ENCODE measurements at regions not wholly inside any gene's neighbourhood (a gene's known extent, or its start where the extent isn't known, plus 50 kb on each side); places are given as distances from the start of the nearest gene placed in this dataset.

DNA sequence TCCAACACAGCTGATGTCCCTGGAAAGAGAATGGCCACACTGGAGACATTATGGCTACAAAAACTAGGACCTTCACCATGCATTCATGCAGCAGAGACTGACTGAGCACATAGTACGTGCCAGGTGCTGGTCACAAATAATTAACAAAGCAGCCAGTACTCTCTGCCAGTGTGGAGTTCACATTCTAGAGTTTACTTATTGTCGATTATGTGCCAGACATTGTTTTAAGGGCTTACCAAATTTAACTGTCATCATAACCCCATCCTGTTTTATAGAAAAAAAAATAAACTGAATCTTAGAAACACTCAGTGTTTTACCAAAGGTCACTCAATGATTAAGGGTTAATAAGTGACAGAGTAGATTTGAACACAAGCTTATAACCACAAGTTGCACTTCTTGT, 143.3 kb downstream of the RRAGC start:
- DNase-seq, result no peak

DNA sequence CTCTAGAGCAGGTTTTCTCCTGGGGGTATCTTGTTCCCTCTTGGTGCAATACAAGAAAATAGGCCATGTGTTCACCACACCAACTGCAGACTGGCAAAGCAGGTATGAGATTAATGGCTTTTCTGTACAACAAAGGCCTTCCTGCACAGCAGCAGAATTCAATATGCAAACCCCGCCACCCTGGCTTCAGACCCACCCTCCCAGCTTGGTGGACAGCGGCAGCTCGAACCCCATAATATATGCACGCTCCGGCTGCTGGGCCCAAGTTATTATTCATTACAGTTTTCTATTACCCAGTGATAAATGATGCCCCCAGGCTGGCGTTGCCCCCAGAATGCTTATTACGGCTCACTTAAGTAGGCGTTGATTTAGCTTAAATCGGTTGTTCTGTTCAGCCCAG, 144.2 kb downstream of the RRAGC start:
- DNase-seq, result no peak

DNA sequence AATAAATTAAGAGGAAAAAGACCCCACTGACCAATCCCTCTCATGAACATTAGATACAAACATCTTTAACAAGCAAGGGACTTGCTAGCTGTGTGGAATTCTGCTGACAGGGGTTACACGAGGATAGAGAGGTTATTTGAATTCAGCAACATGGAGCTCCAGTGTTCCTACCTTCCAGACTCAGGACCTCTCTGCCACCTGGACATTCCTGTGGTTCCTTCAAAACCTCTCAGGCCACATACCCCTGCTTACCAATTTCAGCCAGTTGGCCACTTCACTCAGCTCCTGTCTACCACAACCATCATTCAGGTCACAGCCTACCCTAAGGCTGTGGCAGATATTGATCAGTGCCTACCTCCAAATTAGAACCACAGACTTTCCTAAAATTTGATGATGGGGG, 147.5 kb downstream of the RRAGC start:
- DNase-seq, result no peak

DNA sequence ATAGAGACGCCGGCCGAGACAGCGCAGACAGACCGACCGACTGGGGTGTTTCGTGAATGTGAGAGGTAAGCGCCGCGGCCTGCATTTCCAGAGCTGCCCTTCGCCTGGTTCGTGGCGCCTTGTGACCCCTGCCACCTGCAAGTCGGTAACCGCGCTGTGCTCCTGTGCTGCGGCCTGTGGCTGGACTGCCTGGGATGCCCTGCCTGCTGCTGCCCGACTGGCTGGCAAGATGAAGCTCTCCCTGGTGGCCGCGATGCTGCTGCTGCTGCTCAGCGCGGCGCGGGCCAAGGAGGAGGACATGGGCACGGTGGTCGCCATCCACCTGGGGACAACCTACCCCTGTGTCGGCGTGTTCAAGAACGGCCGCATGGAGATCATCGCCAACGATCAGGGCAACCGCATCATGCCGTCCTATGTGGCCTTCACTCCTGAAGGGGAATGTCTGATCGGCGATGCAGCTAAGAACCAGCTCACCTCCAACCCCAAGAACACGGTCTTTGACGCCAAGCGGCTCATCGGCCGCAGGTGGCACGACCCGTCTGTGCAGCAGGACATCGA, 150.8 kb downstream of the RRAGC start:
- DNase-seq, result no peak

DNA sequence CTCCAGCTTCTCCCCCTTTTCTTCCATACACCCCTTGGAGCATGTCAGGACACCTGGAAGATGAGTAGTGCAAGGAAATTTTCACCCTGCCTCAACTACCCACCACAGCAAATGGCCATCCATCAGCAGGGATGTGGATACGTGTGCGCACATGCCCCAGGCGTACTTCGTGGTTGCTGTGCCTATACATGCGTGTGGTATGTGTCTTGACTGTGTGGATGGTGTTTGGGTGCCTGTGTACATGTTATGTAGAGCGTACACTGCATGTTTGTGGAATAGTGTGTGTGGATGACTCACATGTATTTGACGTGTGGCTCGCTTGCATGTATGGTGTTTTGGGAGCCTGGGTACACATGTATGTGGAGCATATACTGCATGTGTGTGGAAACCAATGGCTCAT, 158.5 kb downstream of the RRAGC start:
- no peak for DNase-seq

DNA sequence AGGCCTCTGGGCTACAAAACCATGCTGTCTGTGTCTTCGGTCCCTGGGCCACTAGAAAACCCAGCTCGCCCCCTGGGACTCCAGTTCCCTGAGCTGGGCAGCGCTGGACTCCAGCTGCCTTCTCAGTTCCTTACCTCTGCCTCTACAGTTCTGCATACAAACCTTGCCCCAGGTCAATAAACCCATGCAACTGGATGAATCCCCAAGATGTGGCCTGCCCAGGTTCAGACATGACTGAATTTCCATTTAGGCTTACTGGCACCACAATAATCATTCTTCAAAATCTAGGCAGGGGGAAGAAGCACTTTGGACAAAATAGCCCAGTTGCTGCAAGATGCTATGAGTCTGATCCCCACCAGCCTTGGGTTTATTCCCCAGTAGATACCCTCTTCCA, 159.5 kb downstream of the RRAGC start:
- no peak for DNase-seq

DNA sequence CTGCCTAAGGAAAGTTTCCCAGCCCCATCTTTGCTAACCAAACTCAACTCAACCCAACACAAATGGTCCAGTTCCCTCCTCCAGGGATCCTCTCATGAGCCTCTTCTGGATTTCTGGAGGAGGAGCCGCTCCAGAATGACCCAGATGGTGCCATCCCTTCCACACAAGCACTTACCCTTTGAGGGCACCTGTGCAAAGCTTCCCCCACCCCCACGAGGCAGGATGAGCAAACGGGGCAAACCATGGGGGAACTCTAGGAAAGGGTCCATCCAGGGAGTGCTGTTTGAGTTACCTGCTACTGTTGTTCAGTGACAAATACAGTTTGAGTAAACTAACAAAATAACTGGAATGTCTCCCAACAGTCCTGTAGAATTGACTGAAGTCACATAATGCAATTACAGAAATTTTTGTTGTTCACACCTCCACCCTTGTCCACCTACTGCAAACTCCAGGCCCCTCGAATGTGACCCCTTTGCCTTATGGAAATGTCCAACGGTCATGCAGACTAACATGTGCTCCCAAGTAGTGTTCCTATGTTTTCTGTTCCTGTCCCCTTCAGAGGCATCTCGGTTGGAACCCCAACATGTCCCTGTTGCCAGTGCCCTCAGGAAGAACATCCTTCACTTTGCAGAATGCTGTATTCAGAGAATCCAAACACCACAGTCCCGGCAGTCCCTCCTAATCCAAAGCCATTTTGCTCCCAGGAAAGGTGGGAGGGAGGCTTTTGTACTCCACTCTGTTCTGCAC, 160.1 kb downstream of the RRAGC start:
- no peak for DNase-seq

DNA sequence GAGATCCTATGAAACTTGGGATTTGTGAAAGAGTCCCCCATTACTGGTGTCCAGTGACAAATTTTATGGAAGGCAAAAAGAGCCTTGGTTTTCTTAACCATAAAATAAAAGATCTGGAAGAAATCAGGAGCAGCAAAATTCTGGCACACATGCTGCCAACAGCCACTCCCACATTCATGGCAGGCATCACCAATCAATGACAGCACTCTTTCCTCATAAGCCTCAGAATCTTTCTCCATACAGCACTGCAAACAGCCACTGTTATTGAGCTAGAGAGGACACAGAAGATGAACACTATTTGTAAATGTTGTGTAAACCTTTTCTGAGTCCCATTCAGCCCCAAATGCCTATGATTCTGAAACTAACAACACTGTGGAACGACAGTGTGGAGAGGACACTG, 162.2 kb downstream of the RRAGC start:
- no peak for DNase-seq

DNA sequence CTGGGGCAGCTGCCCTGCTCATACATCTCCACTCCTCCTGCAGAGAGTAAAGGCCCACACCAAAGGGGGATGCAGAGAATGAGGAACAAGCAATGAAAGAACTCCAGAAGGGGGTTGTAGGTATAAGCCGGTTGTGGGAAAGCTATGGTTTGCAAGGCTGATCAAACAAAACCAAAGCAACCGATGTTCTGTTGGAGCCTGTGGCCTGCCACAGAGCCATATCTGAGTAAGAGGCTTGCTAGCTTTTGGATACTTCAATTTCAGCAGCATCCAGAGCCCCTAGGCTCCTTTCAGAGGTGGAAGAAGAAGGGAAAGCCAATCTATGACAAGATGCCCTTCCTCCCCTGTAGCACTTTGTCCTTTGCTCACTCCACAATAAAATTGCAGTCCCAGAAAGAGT, 163.2 kb downstream of the RRAGC start:
- no peak for DNase-seq

DNA sequence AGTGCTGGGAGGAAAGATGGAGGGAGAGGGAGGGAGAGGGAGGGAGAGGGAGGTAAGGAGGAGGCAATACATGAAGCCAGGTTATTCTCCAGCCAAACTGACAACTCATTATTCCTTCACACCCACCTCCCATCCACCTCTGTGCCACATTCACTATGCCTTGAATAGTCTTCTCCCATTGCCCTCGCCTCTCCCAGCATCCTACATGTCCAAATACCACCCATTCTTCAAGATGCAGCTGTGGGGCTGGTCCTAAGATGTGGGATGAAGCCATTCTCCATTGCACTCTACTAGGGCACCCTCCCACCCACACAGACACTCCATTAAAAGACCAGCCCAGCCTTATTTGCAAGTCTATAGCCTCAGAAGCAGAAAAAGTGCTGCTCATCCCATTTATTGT, 165.8 kb downstream of the RRAGC start:
- no peak for DNase-seq

DNA sequence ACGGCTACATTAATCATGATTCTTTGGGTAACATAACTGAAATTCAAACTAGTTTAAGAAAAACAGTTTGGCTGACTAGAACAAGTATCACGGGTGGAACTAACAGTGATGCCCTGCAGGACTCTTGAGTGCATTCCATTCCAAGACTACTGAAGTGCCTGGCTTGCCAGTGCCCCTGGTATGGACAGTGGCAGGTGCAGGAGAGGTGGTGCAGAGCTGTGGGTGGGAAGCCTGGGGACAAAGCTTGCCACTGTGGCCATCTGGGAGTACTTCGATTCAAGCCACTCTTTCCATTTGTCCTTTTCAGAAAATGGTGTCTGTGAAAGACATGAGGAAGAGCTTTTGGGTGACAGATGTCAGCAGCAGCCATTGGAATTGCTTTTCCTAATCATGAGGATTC, 166.5 kb downstream of the RRAGC start:
- no peak for DNase-seq

DNA sequence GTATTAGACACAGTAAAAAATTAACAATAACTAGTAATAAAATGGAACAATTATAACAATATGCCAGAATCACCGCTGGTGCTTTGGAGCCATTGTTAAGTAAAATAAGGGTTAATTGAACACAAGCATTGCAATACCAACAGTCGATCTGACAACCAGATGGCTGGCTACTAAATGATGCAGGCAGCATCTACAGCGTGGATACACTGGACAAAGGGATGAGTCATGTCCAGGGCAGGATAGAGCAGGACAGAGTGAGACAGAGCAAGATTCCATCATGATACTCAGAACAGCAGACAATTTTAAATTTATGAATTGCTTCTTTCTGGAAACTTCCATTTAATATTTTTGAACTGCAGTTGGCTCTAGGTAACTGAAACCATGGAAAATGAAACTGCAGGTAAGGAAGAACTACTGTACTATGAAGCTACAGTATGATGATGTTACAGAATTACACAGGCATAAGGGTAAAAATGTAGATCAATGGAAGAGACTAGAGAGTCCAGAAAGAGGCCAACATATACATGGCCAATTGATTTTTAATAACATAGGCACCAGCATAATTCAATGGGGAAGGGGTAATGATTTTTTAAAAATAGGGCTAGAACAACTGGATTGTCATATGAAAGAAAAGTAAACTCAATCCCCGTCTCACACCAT, 168.7 kb downstream of the RRAGC start:
- DNase-seq, result no peak

DNA sequence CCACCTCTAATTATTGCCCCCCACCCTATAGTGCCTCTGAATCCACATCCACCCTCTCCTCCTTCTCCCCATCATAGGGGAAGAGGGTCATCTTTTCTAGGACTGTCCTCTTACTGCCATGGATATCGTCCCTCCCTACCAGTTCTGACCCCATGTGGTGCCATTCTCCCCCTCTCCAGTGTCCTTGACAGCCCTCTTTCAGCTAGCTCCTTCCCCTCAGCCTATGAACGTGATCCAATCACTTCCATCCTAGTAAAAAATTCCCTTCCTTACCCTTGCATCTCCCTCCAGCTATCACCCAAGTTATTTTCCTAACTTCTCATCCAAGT, 172.7 kb downstream of the RRAGC start:
- no peak for DNase-seq

DNA sequence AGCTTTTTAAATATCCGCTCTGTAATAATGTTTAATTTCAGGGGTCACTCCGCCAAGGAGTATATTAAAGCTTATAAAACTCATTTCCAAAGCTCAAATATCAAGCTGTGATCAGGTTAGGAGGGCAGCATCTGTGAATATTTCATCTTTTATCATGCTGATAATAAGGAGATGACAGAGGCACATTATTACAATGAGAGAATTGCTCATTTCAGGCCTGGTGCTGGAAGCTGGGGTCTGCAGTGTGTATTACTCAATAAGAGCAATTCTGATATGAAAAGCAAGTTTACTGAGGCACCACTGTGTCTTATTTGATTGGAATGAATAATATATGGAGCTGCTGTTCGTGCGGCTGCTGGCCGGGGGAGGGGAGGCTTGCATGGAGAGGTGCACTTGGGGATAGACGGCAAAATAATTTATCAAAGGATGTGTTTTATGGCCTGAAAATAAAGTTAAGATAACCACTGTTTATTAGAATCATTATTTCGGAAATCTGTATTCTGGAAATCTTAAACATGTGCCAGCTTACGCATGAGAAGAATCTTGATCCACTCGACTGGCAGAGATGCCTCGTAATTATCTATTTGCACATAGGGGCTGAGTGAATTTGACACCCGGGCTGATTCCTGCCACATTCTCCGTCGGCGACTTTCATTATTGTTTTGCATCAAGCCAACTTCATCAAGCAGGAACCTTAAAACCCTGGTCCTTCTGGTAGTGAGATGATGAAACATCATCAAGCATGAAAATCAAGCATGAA, 173.2 kb downstream of the RRAGC start:
- DNase-seq, result no peak

DNA sequence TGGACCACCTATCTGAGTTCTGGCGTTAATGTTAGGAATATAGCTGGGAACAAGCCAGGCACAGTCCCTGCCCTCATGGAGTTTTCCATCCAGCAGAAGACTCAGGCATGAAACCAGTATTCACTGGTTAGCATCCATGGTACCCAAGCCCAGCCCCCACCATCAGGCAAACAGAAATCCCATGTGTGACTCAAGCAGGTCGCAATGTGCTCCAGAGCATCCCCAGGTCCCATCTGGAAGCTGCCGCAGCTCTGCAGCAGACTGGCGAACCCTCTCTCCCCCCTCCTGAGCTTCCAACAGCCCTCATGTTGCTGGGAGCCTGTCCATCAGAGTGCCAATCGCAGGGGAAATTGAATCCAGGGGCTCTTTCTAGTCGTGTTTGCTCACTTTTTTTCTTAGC, 174.2 kb downstream of the RRAGC start:
- DNase-seq, result no peak

DNA sequence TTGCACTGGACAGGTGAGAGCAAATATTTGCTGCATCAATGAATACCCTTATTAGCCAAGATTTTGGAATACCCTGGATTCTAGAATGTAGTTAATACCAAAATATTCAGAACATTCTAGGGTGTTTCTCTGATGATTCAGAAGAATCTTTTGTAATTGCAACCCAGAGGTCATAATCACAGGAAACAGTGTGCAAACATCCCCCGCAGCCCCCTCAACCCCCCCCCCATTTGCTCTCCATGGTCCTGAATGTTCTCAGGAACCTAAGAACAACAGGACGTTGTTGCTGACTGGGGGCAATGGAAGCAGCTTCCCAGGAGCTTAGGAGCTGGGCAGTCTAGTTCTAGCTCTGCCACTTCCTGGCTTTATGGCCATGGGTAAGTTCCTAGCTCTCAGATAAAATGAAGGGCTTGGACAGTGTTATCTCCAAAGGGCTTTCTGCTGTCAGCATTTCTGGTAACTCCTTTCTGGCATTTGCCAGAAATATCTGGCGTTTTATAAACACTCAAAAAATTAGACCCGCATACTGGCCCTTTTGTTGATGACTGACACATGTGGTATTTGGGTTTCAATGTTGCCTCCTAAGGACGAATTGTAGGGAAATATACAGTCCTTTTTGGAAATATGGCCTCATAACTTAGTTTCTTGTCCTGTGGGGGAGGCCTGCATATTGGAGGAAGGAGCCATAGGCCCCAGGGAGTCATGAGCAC, 178.6 kb downstream of the RRAGC start:
- DNase-seq, result no peak

DNA sequence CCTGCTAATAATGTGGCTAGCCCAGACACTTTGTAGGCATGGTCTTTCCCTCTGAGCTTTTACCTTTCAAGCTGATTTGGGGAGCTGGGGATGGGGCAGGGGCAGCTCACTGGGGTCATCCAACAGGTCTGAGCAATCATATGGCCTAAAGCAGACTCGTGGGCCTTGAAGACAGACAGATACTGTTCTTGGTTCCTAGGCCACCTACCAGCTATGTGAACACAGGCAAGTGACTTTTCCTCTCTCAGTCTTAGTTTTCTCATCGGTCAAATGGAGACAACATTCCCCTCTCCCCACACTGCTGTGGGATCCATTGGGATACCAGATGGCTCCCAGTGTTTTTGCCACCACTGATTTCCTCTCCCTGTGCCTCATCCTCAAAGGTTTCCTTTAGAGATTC, 181.8 kb downstream of the RRAGC start:
- DNase-seq, result no peak

DNA sequence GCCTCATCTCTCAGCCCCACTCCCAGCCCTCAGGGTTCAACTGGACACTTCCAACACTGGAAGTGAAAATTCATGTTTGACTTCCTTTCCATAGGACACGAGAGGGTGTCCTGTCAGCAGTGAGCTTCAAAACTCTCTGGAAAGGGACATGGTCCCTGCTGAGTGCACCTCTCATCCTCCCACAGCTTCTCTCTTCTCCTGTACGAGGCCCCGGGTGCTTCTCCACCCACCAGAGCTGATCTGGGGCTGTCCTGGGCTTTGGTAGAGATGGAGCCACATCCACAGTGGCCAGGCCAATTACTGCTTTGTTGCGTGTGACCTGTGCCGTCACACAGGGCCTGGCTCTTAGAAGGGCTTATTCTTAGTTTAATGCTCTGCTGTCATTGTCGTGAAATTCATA, 182.3 kb downstream of the RRAGC start:
- DNase-seq, result no peak

DNA sequence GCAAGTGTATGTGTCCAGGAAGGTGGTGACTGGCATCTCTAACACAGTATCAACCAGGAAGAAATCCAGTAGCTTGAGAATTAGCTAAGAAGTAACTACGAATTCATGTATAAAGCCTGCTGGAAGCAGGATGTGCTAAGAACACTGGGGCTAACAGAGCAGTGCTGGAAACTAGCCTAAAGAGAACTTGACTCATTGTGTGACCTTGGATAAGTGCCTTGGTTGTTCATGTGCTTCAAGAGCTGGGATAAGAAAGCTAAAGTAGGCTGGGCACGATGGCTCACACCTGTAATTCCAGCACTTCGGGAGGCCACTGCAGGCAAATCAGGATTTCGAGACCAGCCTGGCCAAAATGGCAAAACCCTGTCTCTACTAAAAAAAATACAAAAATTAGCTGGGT, 186.9 kb downstream of the RRAGC start:
- DNase-seq, result no peak

DNA sequence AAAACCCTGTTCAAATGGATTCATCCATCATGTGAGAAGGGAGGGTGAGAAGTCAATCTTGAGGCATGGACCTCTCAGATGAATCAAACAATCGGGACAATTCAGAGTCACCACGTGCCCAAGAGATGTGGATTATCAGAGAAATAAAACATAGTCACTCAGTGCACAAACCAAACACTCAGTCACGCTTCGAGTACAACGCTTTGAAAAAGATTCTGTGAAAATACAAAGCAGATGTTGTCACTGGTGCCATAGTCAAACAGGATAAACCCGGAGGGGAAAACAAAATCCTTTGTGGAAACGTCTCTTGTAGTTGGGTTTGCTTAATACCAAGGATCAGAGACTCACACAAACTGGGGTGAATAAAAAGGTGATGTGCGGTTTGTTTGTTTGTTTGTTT, 188.4 kb downstream of the RRAGC start:
- DNase-seq, result no peak

DNA sequence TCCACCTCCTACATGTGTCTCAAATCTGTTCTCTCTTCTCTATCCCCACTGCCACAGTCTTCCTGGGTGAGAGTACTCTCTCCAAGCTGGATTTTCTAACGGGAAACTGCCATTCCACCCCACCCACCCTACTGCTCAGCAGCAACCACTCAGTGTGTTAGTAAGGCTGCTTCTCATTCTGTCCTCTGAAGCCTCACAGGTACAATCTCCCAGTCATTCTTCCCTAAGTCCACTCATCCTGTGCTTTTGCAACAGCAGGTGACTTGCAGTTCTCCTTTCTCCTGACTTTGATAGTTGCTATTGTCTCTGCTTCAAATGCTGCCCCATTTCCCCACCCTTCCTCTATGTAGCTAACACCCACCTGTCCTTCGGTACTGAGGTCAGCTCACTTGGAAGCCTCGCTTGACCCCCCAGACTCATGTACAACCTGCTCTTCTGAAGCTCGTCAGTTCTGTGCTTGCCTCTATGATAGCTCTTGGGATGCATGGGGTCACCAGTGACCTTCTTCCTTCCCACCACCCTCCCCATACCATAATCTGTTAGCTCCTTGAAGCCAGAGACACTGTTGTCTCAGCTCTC, 188.9 kb downstream of the RRAGC start:
- no peak for DNase-seq

DNA sequence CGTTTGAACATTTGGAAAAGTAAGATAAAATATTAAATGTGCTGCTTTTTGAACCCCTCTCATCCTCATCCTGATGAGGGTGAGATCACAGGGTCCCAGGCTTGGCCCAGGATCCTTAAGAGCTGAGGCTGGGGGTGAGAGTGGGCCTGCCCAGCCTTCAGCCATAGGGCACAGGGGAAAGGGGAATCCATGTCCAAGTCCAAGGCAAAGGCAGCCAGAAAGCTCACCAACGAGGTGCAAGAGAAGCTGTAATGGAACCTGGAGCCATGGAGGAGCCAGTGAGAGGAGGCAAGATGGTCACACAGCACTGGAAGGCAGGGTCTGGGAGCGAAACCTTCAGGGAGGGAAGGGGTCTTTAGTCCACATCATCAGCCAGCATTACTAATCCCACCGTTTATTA, 191.9 kb downstream of the RRAGC start:
- DNase-seq, result no peak

DNA sequence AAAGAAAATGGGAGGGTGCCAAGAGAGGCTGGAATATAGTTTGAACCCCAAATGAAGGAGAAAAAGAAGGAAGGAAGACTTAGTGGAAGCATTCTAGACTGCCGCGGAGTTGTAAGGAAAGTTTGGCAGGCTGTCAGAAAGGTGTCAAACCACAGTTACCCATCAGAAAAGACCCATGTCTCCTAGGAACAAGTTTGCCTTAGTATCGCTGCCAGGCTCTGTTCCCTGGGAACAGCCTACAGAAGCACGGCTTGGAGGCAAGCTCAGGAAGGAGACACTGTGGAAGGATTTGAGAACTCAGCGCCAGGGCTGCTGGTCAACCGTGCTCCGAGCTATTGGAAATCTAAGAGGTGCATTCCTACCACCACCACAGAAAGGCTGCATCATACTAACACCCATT, 197.4 kb downstream of the RRAGC start:
- DNase-seq, result no peak

Data from CD4-positive, alpha-beta T cell treated with Interferon alpha-2 for 1 hour (primary cell).